ENCODE measurements at regions not wholly inside any gene's neighbourhood (a gene's known extent, or its start where the extent isn't known, plus 50 kb on each side); places are given as distances from the start of the nearest gene placed in this dataset.
"Not testable (repeated sequence)": the region's sequence is repeated elsewhere in the genome, so short reads cannot be mapped to it uniquely, and the experiment has no call there.

DNA sequence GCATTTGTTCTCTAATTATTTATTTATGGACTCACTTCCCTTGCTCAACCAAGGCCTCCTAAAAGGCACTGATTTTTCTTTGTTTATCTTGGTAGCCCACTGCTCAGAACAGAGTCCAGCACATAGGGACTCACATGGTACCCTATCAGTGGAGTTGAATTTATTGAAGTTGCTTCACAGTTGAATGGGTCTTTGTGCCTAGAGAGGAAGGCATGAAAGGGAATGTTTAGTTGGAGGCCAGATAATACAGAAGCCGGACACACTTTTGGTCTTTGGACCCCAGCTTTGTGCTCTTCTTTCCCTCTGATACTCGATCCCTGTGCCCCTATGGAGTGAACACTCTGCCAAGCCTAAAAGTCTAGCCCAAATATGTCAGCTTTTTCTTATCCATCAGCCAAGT, 429.0 kb downstream of the PRDM2 start:
- in situ Hi-C loops (cut with MboI; ENCODE audit: low sequenced_read_pairs) = no loop called here

GRCh38 chr1:14135070-14135469, 435.1 kb downstream of the PRDM2 start:
- in situ Hi-C loops (cut with MboI; ENCODE audit: low sequenced_read_pairs) = no loop called here

DNA sequence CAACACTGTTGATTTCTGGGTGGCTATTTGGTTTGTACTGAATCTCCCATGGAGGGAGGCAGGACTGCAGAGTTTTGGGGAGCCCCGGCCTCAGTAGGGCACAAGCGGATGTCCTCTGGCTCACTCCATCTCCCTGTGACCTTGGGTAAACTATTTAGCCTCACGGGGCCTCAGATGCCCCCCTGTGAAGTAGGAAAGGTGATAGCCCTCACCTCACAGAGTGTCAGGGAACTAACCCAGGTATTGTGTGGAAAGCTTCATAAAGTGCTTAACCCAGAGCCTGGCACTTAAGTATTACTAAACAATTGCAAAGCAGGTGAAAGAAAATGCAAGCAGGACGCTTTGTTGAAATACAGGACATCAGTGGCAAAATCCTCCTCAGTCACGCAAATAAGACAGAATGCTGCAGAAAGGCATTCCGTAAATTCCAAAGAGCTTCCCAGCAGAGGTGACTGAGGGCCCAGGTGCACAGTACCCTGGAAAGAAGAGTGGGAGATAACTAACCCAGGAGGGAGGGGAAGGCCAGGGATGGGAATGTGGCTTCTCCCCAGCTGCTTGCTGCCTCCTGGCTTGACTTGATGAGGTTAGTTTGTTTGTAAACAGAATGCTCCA, 436.3 kb downstream of the PRDM2 start:
- in situ Hi-C loops (cut with MboI; ENCODE audit: low sequenced_read_pairs) = no loop called here

- in situ Hi-C loops (cut with MboI; ENCODE audit: low sequenced_read_pairs) = no loop called here
Measured at GRCh38 chr1:14136881-14137280, 436.9 kb downstream of the PRDM2 start.

DNA sequence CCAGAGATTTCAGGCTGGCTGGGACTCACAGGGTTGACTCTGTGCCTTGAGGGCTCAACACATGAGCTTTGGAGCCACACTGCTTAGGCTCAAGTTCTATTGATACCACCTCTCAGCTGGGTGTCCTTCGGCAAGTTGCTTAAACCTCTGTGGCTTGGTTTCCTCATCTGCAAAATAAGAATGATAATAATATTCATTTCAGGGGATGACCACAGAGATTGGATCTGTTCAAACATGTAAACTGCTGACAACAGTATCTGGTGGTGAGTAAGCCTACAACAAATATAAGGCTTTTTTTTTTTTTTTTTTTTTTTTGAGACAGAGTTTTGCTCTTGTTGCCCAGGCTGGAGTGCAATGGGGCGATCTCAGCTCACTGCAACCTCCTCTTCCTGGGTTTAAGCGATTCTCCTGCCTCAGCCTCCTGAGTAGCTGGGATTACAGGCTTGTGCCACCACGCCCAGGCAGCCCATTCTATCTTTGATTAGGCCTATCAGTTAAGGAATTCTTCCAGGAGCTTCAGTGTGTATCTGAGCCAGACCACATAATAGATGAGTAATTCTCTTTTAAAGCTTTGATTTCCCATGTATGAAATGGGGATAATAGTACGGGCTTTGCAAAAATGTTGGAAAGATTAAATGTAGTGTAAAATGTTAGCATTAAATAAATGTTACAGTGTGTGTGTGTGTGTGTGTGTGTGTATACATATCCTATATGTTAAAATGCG, 437.6 kb downstream of the PRDM2 start:
- in situ Hi-C loops (cut with MboI; ENCODE audit: low sequenced_read_pairs) = no loop called here

DNA sequence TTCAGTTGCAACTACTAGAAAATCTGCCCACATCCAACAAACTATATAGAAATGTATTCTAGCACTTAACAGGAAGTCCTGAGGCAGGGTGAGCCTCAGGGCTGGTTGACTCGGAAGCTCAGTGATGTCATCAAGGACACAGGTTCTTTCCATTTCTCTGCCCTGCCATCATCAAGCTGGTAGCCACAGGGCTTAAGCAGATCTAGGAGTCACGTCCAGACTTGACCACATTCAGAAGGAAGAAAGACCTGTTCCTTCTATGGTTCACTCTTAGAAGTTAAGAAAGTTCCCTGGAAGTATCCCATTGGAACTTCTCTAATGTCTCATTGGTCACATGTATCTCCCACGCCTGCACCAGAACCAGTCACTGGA, 438.1 kb downstream of the PRDM2 start:
- in situ Hi-C loops (cut with MboI; ENCODE audit: low sequenced_read_pairs) = no loop called here

- in situ Hi-C loops (cut with MboI; ENCODE audit: low sequenced_read_pairs) = no loop called here
Measured at GRCh38 chr1:14138687-14139086, 438.7 kb downstream of the PRDM2 start.

- in situ Hi-C loops (cut with MboI; ENCODE audit: low sequenced_read_pairs) = no loop called here
Measured at GRCh38 chr1:14140831-14141401, 440.9 kb downstream of the PRDM2 start.

DNA sequence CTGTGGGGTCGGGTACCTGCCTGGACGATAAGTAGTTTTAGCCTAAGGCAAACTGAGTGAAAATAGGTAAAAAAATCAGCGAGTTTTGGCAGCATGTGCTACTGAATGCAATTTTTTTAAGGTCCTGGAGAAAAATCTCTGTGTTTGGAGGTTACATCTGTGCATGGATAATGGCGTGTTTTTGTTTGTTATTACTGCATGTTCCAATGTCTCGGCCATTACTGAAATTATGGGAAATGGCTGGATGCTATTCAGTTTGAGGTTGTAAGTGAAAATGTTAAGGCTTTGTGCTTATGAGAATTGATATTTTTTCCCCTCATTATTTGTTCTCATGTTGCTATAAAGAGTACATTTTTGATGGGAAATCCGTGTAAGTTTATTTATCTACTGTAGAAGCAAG, 441.7 kb downstream of the PRDM2 start:
- in situ Hi-C loops (cut with MboI; ENCODE audit: low sequenced_read_pairs) = no loop called here

DNA sequence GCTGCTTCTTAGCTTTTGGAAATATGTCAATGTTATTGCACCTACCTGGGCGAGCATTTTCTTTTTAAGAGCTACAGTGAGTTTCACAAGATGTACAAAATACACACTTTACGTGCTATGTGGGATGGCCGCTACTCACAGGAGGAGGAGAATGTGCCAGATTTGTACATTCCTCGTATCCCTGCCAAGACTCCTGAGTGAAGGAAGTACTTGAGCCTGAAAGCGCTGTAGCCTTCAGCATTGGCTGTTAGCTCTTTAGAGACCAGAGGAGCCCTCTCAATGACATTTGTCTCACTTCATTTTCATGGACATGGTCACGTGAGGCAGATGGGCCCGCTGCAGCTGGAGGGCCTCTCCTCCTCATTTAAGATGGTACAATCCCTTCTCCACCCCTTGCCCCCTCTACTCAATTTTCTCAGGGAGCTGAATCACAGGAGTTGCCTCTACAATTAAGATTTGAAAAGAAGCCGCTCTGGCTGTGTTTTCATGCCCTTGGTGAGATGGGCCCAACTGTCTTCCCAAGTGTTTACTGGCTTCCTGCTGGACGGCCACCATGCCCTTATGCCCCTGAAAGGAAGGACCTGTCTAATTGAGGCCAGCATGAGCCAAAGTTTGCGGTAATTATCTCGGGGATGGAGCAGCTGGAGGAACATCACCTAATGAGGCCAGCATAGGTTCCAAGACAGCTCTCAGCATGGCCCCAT, 442.6 kb downstream of the PRDM2 start:
- in situ Hi-C loops (cut with MboI; ENCODE audit: low sequenced_read_pairs) = no loop called here

GRCh38 chr1:14143777-14144176, 443.8 kb downstream of the PRDM2 start:
- in situ Hi-C loops (cut with MboI; ENCODE audit: low sequenced_read_pairs) = no loop called here

- in situ Hi-C loops (cut with MboI; ENCODE audit: low sequenced_read_pairs) = no loop called here
Measured at GRCh38 chr1:14148526-14148925, 448.5 kb downstream of the PRDM2 start.

DNA sequence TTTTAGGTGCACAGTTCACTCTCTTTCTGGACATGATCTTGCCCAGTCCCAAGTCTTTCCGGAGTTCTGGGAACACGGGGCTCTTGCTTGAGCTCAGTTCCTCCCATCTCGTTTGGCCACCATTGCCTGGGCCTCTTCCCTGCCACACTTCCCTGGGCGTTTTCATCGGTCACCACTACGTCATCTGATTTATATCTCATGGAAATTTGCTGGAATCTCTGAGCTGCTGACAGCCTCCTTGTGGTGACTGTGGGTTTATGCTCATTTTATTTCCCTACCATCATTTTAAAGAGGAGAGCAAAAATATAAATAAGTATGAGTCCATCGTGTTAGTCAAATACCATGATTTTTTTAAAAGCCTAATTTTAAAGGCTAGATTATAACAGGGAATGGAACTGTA, 449.1 kb upstream of the KAZN start:
- in situ Hi-C loops (cut with MboI; ENCODE audit: low sequenced_read_pairs) = no loop called here

GRCh38 chr1:14156543-14156942, 441.9 kb upstream of the KAZN start:
- in situ Hi-C loops (cut with MboI; ENCODE audit: low sequenced_read_pairs) = no loop called here

DNA sequence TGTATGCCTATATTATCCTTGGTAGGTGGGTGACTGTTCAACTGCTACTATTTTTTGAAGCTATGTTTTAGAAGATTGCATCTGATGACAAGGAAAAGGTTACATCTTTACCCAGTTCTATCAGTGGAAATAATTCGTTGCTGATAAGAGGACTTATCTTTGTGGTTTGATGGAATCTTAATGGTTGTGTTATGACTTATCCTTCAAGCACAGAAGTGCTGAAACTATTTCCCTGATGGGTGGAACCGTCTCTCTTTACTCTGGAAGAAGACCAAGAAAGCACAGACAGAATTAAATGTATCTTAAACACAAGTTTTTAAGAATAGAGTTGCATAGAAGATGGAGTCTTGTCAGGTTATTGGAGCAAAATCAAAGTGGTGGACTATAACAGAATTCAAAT, 437.7 kb upstream of the KAZN start:
- in situ Hi-C loops (cut with MboI; ENCODE audit: low sequenced_read_pairs) = no loop called here

DNA sequence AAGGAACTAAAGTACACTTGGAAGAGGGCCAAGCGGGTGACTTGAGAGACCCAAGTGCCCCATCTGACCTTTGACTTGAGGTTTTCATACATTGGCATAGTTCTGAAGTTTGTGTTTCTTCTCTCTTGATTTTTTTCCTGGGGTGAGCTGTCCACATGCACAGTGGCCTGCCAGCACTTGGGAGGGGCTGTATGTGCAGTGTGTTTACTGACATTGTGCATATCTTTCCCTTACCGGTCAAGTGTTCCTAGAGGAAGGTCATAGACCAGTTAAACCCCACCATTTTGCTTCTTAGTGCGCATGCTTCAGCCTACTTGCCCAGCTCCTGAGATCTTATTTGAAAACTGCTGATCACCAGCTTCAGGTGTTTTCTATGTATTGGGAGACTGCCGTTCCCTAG, 435.2 kb upstream of the KAZN start:
- in situ Hi-C loops (cut with MboI; ENCODE audit: low sequenced_read_pairs) = no loop called here

- in situ Hi-C loops (cut with MboI; ENCODE audit: low sequenced_read_pairs) = no loop called here
Measured at GRCh38 chr1:14165371-14165801, 433.1 kb upstream of the KAZN start.

DNA sequence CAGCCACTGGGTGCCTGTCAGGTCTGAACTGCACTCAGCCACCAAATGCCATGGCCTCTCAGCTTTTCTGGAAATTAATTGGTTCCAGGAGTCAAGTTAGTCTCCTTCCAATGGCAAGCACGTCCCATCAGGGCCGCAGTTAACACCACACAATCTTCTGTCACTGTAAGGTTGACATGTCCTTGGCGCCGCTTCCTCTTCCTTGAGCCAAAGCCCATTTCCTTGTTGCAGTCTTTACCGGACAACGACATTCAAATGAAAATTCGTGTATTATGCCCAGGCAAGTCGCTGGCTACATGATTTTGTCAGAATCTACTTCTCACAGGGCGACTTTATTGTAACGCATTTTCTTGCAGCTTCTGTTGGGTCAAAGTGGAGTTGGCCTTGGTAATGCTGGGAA, 430.6 kb upstream of the KAZN start:
- in situ Hi-C loops (cut with MboI; ENCODE audit: low sequenced_read_pairs) = no loop called here

GRCh38 chr1:14168326-14169063, 430.0 kb upstream of the KAZN start:
- in situ Hi-C loops (cut with MboI; ENCODE audit: low sequenced_read_pairs) = no loop called here

DNA sequence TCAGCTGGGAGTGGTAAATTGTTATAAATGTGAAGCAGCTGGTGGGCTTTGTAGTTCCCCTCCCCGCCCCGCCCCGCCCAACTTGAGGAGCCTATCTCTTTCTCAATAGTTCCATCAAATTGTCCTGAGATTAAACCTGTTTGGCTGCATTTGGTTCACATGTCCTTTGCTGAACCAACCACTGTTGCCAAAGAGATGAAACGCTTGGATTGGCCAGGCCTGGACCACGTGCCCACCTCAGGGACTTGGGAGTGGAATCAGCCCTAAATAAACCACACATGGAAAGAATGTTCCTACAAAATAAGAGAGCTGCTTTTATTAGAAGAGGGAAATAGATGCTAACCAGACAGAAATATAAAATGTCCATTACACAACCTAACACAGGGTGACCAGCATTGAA, 424.9 kb upstream of the KAZN start:
- in situ Hi-C loops (cut with MboI; ENCODE audit: low sequenced_read_pairs) = no loop called here

DNA sequence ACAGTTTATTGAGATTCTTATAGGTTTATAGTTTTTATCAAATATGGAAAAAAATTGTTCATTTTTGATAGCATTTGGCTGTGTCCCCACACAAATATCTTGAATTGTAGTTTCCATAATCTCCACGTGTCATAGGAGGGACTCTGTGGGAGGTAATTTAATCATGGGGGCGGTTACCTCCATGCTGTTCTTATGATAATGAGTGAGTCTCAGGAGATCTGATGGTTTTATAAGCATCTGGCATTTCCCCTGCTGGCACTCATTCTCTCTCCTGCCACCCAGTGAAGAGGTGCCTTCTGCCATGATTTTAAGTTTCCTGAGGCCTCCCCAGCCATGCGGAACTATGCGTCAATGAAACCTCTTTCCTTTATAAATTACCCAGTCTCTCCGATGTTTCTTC, 420.6 kb upstream of the KAZN start:
- in situ Hi-C loops (cut with MboI; ENCODE audit: low sequenced_read_pairs) = not testable (repeated sequence)
